GM13976 (cell line): ENCODE measurements at regions not wholly inside any gene's neighbourhood (a gene's known extent, or its start where the extent isn't known, plus 50 kb on each side); places are given as distances from the start of the nearest gene placed in this dataset.

ENCODE experiments used
- DNase-seq: peaks from one replicate; pipeline ENCODE4 v3.0.0; 2012; ENCODE audit warnings: low spot score
- in situ Hi-C: fragments of 300-500 bp; cut with MboI; formaldehyde crosslinking; loops from one replicate; pipeline ENCODE4 v1.12.0; 2022; ENCODE audit warnings: low sequenced_read_pairs, mixed read lengths, inconsistent platforms; ENCODE audit not compliant: unreplicated experiment
- TF ChIP-seq, protein P1 (sequence below): IDR thresholded peaks from 2 replicates; pipeline ENCODE4 v1.5.1; 2012; ENCODE audit warnings: borderline replicate concordance, mild to moderate bottlenecking; ENCODE audit not compliant: insufficient read depth; ENCODE audit errors: extremely low read depth, missing control alignments, control extremely low read depth

DNA sequence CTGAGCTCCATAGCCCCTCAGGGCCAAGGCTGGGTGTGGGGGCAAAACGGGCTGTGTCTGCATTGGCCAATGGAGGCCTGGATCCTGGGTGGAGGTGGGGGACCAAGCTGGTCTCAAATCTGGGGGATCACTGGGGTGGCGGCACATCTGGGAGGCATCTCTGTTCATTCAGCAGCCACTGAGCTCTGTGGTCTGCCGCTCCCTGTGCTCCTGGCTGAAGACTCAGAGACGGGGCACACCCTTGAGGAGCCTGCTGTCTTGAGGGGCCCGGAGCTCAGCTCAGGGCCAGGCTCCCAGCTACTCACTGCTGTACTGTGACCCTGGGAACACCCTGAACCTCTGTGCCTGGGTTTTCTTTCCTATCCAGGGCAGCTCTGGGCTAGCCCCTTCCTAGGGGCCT is 90.3 kb upstream of the WNT4 start:
- TF ChIP-seq, protein P1, sequence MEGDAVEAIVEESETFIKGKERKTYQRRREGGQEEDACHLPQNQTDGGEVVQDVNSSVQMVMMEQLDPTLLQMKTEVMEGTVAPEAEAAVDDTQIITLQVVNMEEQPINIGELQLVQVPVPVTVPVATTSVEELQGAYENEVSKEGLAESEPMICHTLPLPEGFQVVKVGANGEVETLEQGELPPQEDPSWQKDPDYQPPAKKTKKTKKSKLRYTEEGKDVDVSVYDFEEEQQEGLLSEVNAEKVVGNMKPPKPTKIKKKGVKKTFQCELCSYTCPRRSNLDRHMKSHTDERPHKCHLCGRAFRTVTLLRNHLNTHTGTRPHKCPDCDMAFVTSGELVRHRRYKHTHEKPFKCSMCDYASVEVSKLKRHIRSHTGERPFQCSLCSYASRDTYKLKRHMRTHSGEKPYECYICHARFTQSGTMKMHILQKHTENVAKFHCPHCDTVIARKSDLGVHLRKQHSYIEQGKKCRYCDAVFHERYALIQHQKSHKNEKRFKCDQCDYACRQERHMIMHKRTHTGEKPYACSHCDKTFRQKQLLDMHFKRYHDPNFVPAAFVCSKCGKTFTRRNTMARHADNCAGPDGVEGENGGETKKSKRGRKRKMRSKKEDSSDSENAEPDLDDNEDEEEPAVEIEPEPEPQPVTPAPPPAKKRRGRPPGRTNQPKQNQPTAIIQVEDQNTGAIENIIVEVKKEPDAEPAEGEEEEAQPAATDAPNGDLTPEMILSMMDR, result no peak
- no peak for DNase-seq
- in situ Hi-C loops, result no loop called here

DNA sequence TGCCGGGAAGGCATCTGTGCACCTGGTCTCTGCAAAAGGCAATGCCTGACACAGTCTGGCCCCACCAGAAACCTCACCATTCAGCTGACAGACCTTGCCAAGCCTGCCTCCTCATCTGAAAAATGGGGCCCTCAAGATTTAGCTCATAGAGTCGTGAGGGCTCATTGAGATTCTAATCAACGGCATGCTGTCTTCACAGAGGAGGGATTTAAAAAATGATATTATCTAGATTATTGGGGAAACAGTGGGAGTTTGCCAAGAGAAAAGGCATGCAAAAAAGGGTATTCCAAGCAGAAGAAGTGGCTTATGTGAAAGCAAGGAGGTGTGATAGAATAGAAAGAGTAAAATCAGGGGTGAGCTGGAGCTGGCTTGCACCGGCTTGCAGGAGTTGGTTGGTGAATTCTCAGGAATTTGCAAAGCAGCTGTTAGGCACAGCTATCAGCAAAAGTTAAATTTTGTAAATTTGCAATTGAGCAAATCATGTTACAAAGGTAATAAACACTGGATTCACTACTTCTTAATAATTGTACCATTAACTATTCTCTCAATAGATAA is 91.7 kb upstream of the WNT4 start:
- in situ Hi-C loops, result no loop called here
- TF ChIP-seq, protein P1, result no peak
- no peak for DNase-seq

DNA sequence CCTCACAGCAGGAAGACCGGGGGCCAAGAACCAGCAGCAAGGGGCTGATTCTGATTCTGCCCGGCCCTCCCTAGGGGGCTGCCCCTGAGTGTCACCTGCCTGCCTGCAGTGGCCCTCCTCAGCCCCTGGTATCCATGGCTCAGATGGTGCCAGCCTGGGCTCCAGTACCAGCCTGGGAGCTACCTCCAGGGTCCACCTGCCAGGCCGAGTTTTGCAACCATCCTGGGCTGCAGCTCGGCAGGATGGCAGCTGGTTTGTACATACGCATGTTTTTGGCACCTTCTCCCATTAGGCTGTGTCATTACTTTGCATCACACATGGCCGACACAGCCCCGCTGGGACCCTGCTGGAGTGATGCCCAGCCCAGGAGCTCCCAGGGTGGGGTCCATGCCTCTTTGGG is 93.3 kb upstream of the WNT4 start:
- TF ChIP-seq, protein P1, result no peak
- in situ Hi-C loops, result no loop called here
- no peak for DNase-seq

DNA sequence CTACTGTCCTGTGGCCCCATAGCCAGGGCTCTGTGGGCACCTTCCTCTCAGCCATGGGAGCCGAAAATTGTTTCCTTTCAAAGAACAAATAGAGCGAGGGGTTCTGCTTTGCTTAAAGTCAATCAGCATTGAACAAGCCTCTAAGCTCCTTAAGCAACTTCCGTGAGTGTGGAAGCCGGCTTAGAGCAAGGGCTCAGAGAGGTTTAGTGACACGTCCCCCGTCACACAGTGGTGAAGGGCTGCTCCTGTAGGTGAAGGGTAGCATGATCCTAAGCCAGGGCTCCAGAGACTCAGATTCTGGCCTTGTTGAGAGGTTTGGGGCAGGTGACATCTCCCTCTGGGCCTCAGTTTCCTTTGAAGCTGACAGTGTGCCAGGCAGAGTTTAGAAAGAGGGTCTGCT is 94.0 kb upstream of the WNT4 start:
- TF ChIP-seq, protein P1, result no peak
- no peak for DNase-seq
- in situ Hi-C loops, result no loop called here

DNA sequence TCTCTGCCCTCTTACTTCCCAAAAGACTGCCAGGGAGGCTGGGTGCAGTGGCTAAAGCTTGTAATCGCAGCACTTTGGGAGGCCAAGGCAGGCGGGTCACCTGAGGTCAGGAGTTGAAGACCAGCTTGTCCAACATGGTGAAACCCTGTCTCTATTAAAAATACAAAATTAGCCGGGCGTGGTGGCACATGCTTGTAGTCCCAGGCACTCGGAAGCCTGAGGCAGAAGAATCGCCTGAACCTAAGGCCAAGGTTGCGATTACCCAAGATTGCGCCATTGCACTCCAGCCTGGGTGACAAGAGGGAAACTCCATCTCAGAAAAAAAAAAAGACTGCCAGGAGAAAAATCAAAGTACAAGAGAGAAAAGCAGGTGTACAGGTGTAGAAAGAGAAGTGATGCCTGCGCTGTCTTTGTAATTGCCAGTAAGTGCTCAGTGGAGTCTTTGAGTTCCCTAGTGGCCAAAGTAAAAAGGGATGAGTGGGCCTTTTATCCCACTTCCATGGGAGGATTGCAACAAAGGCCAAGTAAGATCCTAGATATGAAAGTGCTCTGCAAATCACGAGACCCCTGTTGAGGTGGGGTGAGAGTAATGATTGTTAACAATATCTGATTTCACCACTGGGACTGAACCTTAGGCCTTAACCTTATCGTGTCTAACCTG is 94.7 kb upstream of the WNT4 start:
- TF ChIP-seq, protein P1, result no peak

DNA sequence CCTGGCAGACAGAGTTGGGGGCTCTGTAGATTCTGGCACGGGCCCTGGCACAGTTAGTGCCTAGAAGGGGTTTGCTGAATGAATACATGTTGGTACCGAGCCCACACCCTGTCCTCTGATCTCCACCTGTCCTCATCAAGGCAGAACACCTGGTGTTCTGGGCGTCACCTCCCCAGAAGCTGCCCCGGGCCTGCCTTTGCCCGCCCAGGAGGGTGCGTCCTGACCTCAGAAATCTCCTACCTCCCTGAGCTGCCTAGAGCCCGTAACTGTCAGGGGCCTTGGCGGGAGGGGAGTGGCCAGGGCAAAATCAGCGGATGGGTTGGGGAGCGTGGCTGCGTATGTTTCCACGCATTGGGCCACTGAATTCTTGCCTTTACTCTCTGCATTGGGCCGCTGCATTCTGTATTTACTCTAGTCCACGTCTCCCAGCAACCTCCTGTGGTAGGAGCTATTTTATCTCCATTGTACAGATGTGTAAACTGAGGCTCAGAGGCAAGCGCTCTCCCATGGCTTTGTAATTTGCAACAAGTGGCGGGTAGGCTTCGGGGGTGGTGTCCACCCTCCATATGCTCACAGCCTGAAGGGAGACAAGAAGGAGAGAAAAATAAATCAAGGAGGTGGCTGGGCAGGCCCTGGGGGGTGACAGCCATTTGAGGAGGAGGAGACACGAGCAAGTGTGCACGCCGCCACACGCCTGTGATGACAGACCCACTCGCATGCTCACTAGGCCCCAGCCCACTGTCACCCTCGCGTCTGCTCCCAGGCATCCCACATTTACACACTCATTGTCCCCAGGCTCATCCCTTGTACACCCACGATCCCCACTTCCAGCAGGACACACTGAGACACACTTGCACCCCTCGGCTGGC is 95.7 kb upstream of the WNT4 start:
- in situ Hi-C loops, result no loop called here
- TF ChIP-seq, protein P1, result no peak
- DNase-seq, result no peak

More for the DNA sequence above, 94.7 kb upstream of the WNT4 start:
- no peak for DNase-seq
- in situ Hi-C loops, result no loop called here
